H9 (cell line): ENCODE measurements at regions not wholly inside any gene's neighbourhood (a gene's known extent, or its start where the extent isn't known, plus 50 kb on each side); places are given as distances from the start of the nearest gene placed in this dataset.

Source experiments
- DNase-seq: peaks from one replicate; pipeline ENCODE4 v3.0.0-alpha.2; 2017
- H2AFZ ChIP-seq: one replicate; pipeline ENCODE4 v1.6.1; 2013; ENCODE audit warnings: mild to moderate bottlenecking, low read length, control low read depth, moderate library complexity
- H2AK5ac ChIP-seq: 2 replicates; pipeline ENCODE4 v1.6.1; 2013; ENCODE audit warnings: low read length, control low read depth, mixed read lengths; ENCODE audit not compliant: insufficient read length
- H2BK120ac ChIP-seq: one replicate; pipeline ENCODE4 v1.6.1; 2013; ENCODE audit warnings: low read depth, mild to moderate bottlenecking, low read length, control low read depth, inconsistent platforms; ENCODE audit not compliant: poor library complexity, severe bottlenecking
- H2BK12ac ChIP-seq: 2 replicates; pipeline ENCODE4 v1.6.1; 2013; ENCODE audit warnings: low read length, control low read depth, mixed read lengths, low read depth; ENCODE audit not compliant: insufficient read length
- H2BK15ac ChIP-seq: 2 replicates; pipeline ENCODE4 v1.6.1; 2013; ENCODE audit warnings: low read depth, low read length, control low read depth
- H2BK20ac ChIP-seq: one replicate; pipeline ENCODE4 v1.6.1; 2013; ENCODE audit warnings: low read depth, mild to moderate bottlenecking, low read length, control low read depth, inconsistent platforms; ENCODE audit not compliant: poor library complexity, severe bottlenecking
- H2BK5ac ChIP-seq: 2 replicates; pipeline ENCODE4 v1.6.1; 2013; ENCODE audit warnings: low read length, control low read depth, mixed read lengths; ENCODE audit not compliant: insufficient read length
- H3K14ac ChIP-seq: 2 replicates; pipeline ENCODE4 v1.6.1; 2013; ENCODE audit warnings: low read length, control low read depth; ENCODE audit not compliant: insufficient read depth
- H3K18ac ChIP-seq: 2 replicates; pipeline ENCODE4 v1.6.1; 2013; ENCODE audit warnings: low read depth, mild to moderate bottlenecking, mixed read lengths, low read length, control low read depth; ENCODE audit not compliant: insufficient read length
- H3K23ac ChIP-seq: 2 replicates; pipeline ENCODE4 v1.6.1; 2013; ENCODE audit warnings: low read length, control low read depth, mixed read lengths, low read depth; ENCODE audit not compliant: insufficient read length
- H3K23me2 ChIP-seq: 2 replicates; pipeline ENCODE4 v1.6.1; 2013; ENCODE audit warnings: low read depth, mild to moderate bottlenecking, mixed read lengths, low read length, control low read depth; ENCODE audit not compliant: insufficient read length, poor library complexity, severe bottlenecking
- H3K27ac ChIP-seq: 2 replicates; pipeline ENCODE4 v1.5.1; 2013; ENCODE audit warnings: low read length, control low read depth, mixed read lengths, low read depth; ENCODE audit not compliant: insufficient read length
- H3K27me3 ChIP-seq: 2 replicates; pipeline ENCODE4 v1.6.1; 2013; ENCODE audit warnings: low read length, control low read depth, inconsistent platforms; ENCODE audit not compliant: insufficient read depth
- H3K4ac ChIP-seq: 2 replicates; pipeline ENCODE4 v1.6.1; 2013; ENCODE audit warnings: low read depth, mild to moderate bottlenecking, control low read depth, inconsistent platforms, low read length, moderate library complexity
- H3K4me1 ChIP-seq: 2 replicates; pipeline ENCODE4 v1.6.1; 2013; ENCODE audit warnings: low read length, control low read depth, inconsistent platforms; ENCODE audit not compliant: insufficient read depth
- H3K4me2 ChIP-seq: 2 replicates; pipeline ENCODE4 v1.6.1; 2013; ENCODE audit warnings: low read length, control low read depth, mixed read lengths; ENCODE audit not compliant: insufficient read length, insufficient read depth
- H3K56ac ChIP-seq: 2 replicates; pipeline ENCODE4 v1.6.1; 2013; ENCODE audit warnings: low read depth, mild to moderate bottlenecking, mixed read lengths, low read length, control low read depth; ENCODE audit not compliant: insufficient read length
- H3K79me1 ChIP-seq: 2 replicates; pipeline ENCODE4 v1.6.1; 2013; ENCODE audit warnings: low read depth, mild to moderate bottlenecking, moderate library complexity, low read length, control low read depth, inconsistent platforms; ENCODE audit not compliant: insufficient read depth, poor library complexity, severe bottlenecking
- H3K79me2 ChIP-seq: 2 replicates; pipeline ENCODE4 v1.6.1; 2013; ENCODE audit warnings: low read length, control low read depth, inconsistent platforms; ENCODE audit not compliant: insufficient read depth
- H3K9ac ChIP-seq: 2 replicates; pipeline ENCODE4 v1.6.1; 2013; ENCODE audit warnings: low read length, control low read depth, mixed read lengths; ENCODE audit not compliant: insufficient read length; ENCODE audit errors: extremely low read depth
- H3K9me3 ChIP-seq: one replicate; pipeline ENCODE4 v1.6.1; 2013; ENCODE audit warnings: low read depth, low read length, inconsistent platforms; ENCODE audit not compliant: control insufficient read depth
- H3T11ph ChIP-seq: one replicate; pipeline ENCODE4 v1.6.1; 2013; ENCODE audit warnings: mild to moderate bottlenecking, low read length, control low read depth, inconsistent platforms
- H4K20me1 ChIP-seq: one replicate; pipeline ENCODE4 v1.6.1; 2013; ENCODE audit not compliant: control insufficient read depth, insufficient read length, insufficient read depth
- H4K5ac ChIP-seq: 2 replicates; pipeline ENCODE4 v1.6.1; 2013; ENCODE audit warnings: low read depth, mild to moderate bottlenecking, mixed read lengths, low read length, control low read depth; ENCODE audit not compliant: insufficient read length
- H4K8ac ChIP-seq: replicated peaks from 2 replicates; pipeline ENCODE4 v1.6.1; 2013; ENCODE audit warnings: low read length, control low read depth, mixed read lengths, low read depth; ENCODE audit not compliant: insufficient read length
- H4K91ac ChIP-seq: 2 replicates; pipeline ENCODE4 v1.6.1; 2013; ENCODE audit warnings: low read depth, mild to moderate bottlenecking, moderate library complexity, mixed read lengths, low read length, control low read depth; ENCODE audit not compliant: insufficient read length
- H3K27ac Mint-ChIP-seq, 3 experiments: 2 replicates in 2 of 3; 3 replicates in 1 of 3; pipeline ENCODE4 v1.8.0; 2020 to 2021; ENCODE audit warnings: mixed read lengths in 3 of 3, mild to moderate bottlenecking in 1 of 3, moderate library complexity in 1 of 3
- H3K27me3 Mint-ChIP-seq: 2 replicates; pipeline ENCODE4 v1.8.0; 2021; ENCODE audit warnings: low read depth, mild to moderate bottlenecking, moderate library complexity, mixed read lengths
- H3K36me3 Mint-ChIP-seq, 3 experiments: 2 replicates in 2 of 3; 3 replicates in 1 of 3; pipeline ENCODE4 v1.8.0; 2020 to 2021; ENCODE audit warnings: low read depth in 3 of 3, mixed read lengths in 3 of 3; ENCODE audit not compliant: insufficient read depth in 1 of 3
- H3K4me1 Mint-ChIP-seq, 2 experiments: 2 replicates each; pipeline ENCODE4 v1.8.0; 2020; ENCODE audit warnings: mixed read lengths in 2 of 2
- H3K4me3 Mint-ChIP-seq, 2 experiments: 2 replicates in 1 of 2; 3 replicates in 1 of 2; pipeline ENCODE4 v1.8.0; 2020 to 2021; ENCODE audit warnings: mild to moderate bottlenecking in 2 of 2, mixed read lengths in 2 of 2, moderate library complexity in 1 of 2
- H3K9me3 Mint-ChIP-seq, 2 experiments: 2 replicates in 1 of 2; 3 replicates in 1 of 2; pipeline ENCODE4 v1.8.0; 2020; ENCODE audit warnings: mild to moderate bottlenecking in 2 of 2, mixed read lengths in 2 of 2, moderate library complexity in 1 of 2
- CTCF ChIP-seq: fragments of 200-600 bp; sonication (generic); conservative IDR thresholded peaks from 3 replicates; pipeline ENCODE4 v1.8.0; 2021; ENCODE audit warnings: antibody characterized with exemption, mild to moderate bottlenecking
- WGBS: extraction: QIAGEN DNeasy Blood & Tissue Kit; methylation state at CpG from one replicate; pipeline ENCODE4 v1.1.7; 2013; ENCODE audit warnings: missing lambda C conversion rate, low lambda C conversion rate, mixed read lengths; ENCODE audit not compliant: insufficient read length; ENCODE audit errors: extremely low coverage; 5-methylcytosine and 5-hydroxymethylcytosine counted together

GRCh38 chr5:112549605-112550166 lies 130.6 kb upstream of the EPB41L4A start:
- H2AFZ ChIP-seq, result no peak overlapping the region

More at GRCh38 chr5:112549605-112550166, 130.6 kb upstream of the EPB41L4A start:
- H3K79me2 ChIP-seq, result no peaks in the 10 kb centered on the region
- H3K18ac ChIP-seq, result no peak overlapping the region
- H4K20me1 ChIP-seq, result no peaks in the 10 kb centered on the region
- no peaks in the 10 kb centered on the region; the same call in 1 of the 2 replicates for H3K27me3 Mint-ChIP-seq
- no peak overlapping the region for H3K27ac Mint-ChIP-seq
- no peak overlapping the region for H3K14ac ChIP-seq
- H4K8ac ChIP-seq, result no peak overlapping the region
- H3K23ac ChIP-seq, result no peak overlapping the region
- H3K79me1 ChIP-seq, result no peaks in the 10 kb centered on the region
- no peaks in the 10 kb centered on the region for H3K4me1 ChIP-seq
- H3K4ac ChIP-seq, result no peak overlapping the region
- H3K4me3 Mint-ChIP-seq, result no peak overlapping the region
- no peaks in the 10 kb centered on the region for H3K36me3 Mint-ChIP-seq
- H3K56ac ChIP-seq, result no peak overlapping the region
- no peaks in the 10 kb centered on the region for H3K27me3 ChIP-seq
- H3K27ac ChIP-seq, result no peak overlapping the region
- no peak overlapping the region for H2AK5ac ChIP-seq
- no peak overlapping the region for H2BK5ac ChIP-seq
- no peak overlapping the region for H2BK120ac ChIP-seq
- no peak overlapping the region for H4K91ac ChIP-seq
- DNase-seq, result no peak
- H3K23me2 ChIP-seq, result no peaks in the 10 kb centered on the region
- WGBS, result no CpG with 5 or more reads among the region's 2 CpGs
- H4K5ac ChIP-seq, result no peak overlapping the region
- no peak for TF ChIP-seq CTCF
- no peak overlapping the region for H3K9ac ChIP-seq
- H3K4me1 Mint-ChIP-seq, result no peaks in the 10 kb centered on the region
- H3T11ph ChIP-seq, result no peak overlapping the region
- H3K9me3 ChIP-seq, result no peaks in the 10 kb centered on the region
- H2BK15ac ChIP-seq, result no peak overlapping the region
- H3K9me3 Mint-ChIP-seq, result 0 out of 5 replicates have a peak, but pooled peaks cover 0 to under 1% of the 10 kb centered on the region in 2 experiments
- no peak overlapping the region for H2BK12ac ChIP-seq
- no peak overlapping the region for H2BK20ac ChIP-seq
- no peak overlapping the region for H3K4me2 ChIP-seq
